Adrenal gland (tissue), 5 donors: ENCODE measurements at regions not wholly inside any gene's neighbourhood (a gene's known extent, or its start where the extent isn't known, plus 50 kb on each side); places are given as distances from the start of the nearest gene placed in this dataset.

ENCODE experiments used
- CTCF ChIP-seq, 6 experiments: fragments of 450-650 bp in 4 of 6; fragments of 200-600 bp in 2 of 6; sonication (generic) in 1 of 6; IDR thresholded peaks; 1 replicate in 5 of 6; 2 replicates in 1 of 6; pipeline versions ENCODE4 v1.5.1 to v1.8.0; 2016 to 2021; ENCODE audit warnings: antibody characterized with exemption in 6 of 6, mild to moderate bottlenecking in 2 of 6, moderate library complexity in 1 of 6
- POLR2A ChIP-seq, 2 donors: fragments of 450-650 bp; IDR thresholded peaks; one replicate each; pipeline ENCODE4 v1.6.1; 2017; ENCODE audit warnings: antibody characterized with exemption in 2 of 2, mild to moderate bottlenecking in 2 of 2, moderate library complexity in 1 of 2
- donor health status: DM: no; HTN: no; CAD: no.

- TF ChIP-seq POLR2A (IDR thresholded peaks at IDR 0.05) (no peak), CTCF (IDR thresholded peaks at IDR 0.05) (no peak)
Measured at GRCh38 chr2:66239655-66240054, 195.3 kb upstream of the MEIS1 start.
